Esophagus (tissue), 2 donors: ENCODE measurements at regions not wholly inside any gene's neighbourhood (a gene's known extent, or its start where the extent isn't known, plus 50 kb on each side); places are given as distances from the start of the nearest gene placed in this dataset.

ENCODE experiments used
- H3K27ac ChIP-seq, 2 donors: one replicate each; pipeline ENCODE4 v1.5.1; 2013; ENCODE audit warnings: low read depth in 2 of 2, mild to moderate bottlenecking in 2 of 2, inconsistent platforms in 1 of 2, low read length in 1 of 2, moderate library complexity in 1 of 2
- H3K27me3 ChIP-seq, 2 donors: one replicate each; pipeline ENCODE4 v1.6.1; 2013; ENCODE audit warnings: low read length in 2 of 2, control low read depth in 1 of 2, mild to moderate bottlenecking in 1 of 2; ENCODE audit not compliant: insufficient read depth in 2 of 2, control insufficient read depth in 1 of 2
- H3K36me3 ChIP-seq, 2 donors: one replicate each; pipeline ENCODE4 v1.6.1; 2013; ENCODE audit warnings: low read length in 1 of 2; ENCODE audit not compliant: control insufficient read depth in 2 of 2, insufficient read depth in 2 of 2
- H3K4me1 ChIP-seq, 2 donors: one replicate each; pipeline ENCODE4 v1.6.1; 2013; ENCODE audit warnings: low read length in 1 of 2; ENCODE audit not compliant: control insufficient read depth in 2 of 2, insufficient read depth in 2 of 2
- H3K4me3 ChIP-seq, 2 donors: one replicate each; pipeline ENCODE4 v1.5.1; 2013; ENCODE audit warnings: low read length in 2 of 2, mild to moderate bottlenecking in 2 of 2, low read depth in 1 of 2, moderate library complexity in 1 of 2
- H3K9me3 ChIP-seq, 2 donors: one replicate each; pipeline ENCODE4 v1.6.1; 2013; ENCODE audit warnings: mild to moderate bottlenecking in 2 of 2, low read depth in 1 of 2, low read length in 1 of 2, moderate library complexity in 1 of 2; ENCODE audit not compliant: control insufficient read depth in 2 of 2, insufficient read depth in 1 of 2
- WGBS, 2 donors: extraction: QIAGEN DNeasy Blood & Tissue Kit; methylation state at CpG; one replicate each; pipeline ENCODE4 v1.1.7; 2013; 5-methylcytosine and 5-hydroxymethylcytosine counted together
- donor health status: healthy with polysubstance abuse.
- donor health status: Bipolar disorder and iron deficiency.

DNA sequence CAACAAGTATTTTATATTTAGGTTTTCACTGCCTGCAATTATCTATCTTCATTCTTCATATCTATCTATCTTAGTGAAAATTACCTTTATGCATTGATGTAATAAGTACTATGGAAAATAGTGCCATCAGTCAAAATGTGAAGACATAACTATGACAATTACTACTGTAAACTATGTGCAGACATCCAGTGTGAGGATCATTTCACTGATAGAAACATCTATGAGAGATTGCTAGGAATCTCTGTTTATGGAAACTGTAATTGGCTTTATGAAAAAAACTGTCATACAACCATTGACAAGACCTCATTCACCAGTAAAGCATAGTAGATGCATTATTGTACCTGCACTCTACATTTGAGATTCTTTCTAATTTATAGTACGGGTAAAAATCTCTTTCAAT, 401.0 kb downstream of the PMP22 start:
- H3K4me3 ChIP-seq: no peak overlapping the region
- H3K4me1 ChIP-seq: no peaks in the 10 kb centered on the region
- WGBS, 2 donors: 0 to 13% methylated on average over 1 of the region's 1 CpG
- H3K27ac ChIP-seq: no peak overlapping the region
- H3K27me3 ChIP-seq: no peaks in the 10 kb centered on the region
- no peaks in the 10 kb centered on the region for H3K9me3 ChIP-seq
- no peaks in the 10 kb centered on the region for H3K36me3 ChIP-seq

DNA sequence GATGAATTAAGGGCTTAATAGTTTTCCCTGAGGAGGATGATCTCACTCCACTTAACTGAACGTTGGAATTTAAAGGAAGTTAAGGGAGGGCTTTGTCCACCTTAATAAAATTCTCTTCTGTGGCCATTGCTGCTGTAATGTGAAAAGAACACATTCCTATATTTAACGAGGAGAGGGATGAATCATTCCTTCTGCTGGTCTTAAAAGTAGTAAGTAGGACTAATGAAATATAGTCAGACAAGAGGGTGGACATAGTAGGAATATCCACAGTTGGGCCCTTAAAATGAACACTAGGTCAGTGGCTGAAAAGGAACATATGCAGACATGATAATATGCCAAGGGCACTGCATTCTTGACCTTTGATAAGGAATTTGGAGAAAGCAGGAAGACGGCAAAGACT, 405.6 kb downstream of the PMP22 start:
- Histone ChIP-seq H3K4me1 (no peaks in the 10 kb centered on the region), H3K4me3 (no peak overlapping the region), H3K9me3 (no peaks in the 10 kb centered on the region), H3K36me3 (no peaks in the 10 kb centered on the region), H3K27me3 (no peaks in the 10 kb centered on the region), H3K27ac (no peak overlapping the region)
- WGBS, 2 donors: 28 to 34% methylated on average over 3 of the region's 3 CpGs

DNA sequence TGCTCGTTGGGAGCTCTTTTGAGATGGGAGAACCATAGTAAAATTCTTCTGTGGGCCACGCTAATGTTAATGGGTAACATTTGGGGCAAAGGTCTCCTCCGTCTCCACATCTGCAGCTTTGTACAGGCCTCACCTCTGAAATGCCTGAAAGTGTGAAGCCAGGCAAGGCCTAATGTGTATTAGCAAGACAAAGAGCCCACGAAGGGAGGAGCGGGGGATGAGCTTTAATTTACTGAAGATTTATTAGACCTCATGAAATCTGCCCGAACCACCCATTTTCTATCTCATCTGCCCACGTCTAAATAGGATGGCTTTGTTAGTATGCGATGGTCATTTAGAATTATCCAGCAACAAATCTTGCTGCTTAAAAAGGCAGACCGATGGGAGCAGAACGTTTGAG, 408.9 kb downstream of the PMP22 start:
- Histone ChIP-seq H3K9me3 (no peaks in the 10 kb centered on the region), H3K27me3 (no peaks in the 10 kb centered on the region), H3K4me3 (no peak overlapping the region), H3K4me1 (no peaks in the 10 kb centered on the region), H3K36me3 (no peaks in the 10 kb centered on the region), H3K27ac (no peak overlapping the region)
- WGBS, 2 donors: 80 to 84% methylated on average over 10 of the region's 10 CpGs

DNA sequence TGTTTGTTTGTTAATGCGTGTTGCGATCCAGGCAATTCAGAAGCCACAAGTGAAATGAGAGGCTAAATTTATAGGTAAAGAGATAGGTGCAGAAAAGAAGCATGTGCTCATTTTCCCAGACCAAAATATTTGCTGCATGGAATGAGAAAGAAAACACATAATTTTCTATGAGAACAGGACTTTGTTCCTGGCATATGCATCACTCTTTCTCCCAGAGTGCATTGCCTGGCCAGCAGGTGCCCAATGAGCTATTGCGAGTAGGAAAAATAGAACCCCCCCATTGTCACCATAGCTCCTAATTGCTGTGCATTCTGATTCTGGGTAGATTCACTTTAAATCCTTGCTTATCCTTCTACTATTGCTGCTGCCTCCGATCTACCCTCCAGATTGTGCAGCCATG, 410.4 kb downstream of the PMP22 start:
- H3K9me3 ChIP-seq: no peaks in the 10 kb centered on the region
- no peaks in the 10 kb centered on the region for H3K4me1 ChIP-seq
- H3K4me3 ChIP-seq: no peak overlapping the region
- WGBS, 2 donors: 94% methylated on average over 4 of the region's 4 CpGs
- H3K27me3 ChIP-seq: no peaks in the 10 kb centered on the region
- no peak overlapping the region for H3K27ac ChIP-seq
- H3K36me3 ChIP-seq: no peaks in the 10 kb centered on the region

DNA sequence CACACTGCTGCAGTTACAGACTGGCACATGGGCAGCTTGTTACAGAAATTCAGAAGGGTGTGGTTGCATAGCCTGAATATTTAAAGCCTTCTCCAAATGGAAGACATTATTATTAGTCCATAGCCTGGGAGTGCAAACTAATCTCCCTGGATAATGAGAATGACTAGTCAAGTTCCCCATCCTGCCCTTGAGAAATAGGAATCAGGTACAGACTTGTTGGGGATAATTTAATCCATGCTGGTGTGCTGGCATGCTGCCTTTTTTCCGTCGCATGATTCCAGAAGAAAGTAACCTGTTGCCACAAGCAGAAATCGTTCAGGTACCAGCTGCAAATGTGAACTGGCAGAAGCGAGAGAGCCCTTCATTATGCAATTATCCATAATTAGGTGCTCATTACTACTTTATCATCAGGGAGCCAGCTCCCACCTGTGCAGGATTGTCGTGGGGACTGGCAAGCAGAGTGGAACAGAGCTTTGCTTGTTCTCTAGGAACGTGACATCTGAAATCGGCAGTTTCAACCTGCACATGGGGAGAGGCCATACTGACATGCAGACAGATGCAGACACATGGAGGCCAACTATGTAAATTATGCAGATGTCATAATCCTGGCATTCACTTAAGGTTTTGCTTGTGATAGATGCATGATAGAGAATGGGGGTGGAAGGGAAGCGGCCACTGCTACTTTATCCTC, 419.4 kb downstream of the PMP22 start:
- Histone ChIP-seq H3K9me3 (peaks cover 0 to 2% of the 10 kb centered on the region in 2 donors), H3K27me3 (no peaks in the 10 kb centered on the region), H3K4me3 (no peak overlapping the region), H3K27ac (peak overlapping the region; percentile 10 to 63), H3K4me1 (peaks cover 0 to 3% of the 10 kb centered on the region in 2 donors), H3K36me3 (no peaks in the 10 kb centered on the region)
- WGBS, 2 donors: 37 to 38% methylated on average over 8 of the region's 8 CpGs

DNA sequence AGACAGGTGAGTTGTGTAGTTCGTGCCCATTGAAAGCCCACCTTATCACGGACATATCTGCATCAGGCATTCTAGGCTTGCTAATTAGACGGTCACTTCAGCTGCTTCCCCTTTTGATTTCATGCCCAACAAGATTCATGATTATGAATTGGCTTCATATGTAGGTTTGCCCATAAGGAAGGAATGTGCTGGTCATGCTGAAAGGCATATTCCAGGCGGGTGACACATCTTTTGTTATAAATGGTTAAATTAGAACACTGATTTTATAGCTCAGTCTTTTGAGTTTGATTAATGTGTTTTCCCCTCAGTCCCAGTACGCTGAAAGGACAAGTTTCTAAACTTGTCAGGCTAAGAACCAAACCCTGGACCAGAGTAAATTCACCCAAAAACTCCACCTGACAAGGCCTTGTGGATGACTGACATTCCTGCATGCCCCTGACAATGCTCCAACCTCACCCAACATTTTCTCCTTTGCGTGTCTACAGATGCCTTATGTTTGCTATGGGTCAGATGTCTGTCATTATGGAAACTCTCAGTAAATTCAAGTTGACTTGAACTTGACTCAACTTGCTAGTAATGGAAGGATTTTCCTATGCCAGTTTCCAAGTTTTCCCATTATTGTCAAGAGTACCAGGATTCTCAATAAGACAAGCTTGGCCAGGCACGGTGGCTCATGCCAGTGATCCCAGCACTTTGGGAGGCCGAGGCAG, 421.9 kb downstream of the PMP22 start:
- Histone ChIP-seq H3K4me3 (no peak overlapping the region), H3K27me3 (no peaks in the 10 kb centered on the region), H3K4me1 (peaks cover 0 to 3% of the 10 kb centered on the region in 2 donors), H3K36me3 (no peaks in the 10 kb centered on the region), H3K9me3 (no peaks in the 10 kb centered on the region), H3K27ac (no peak overlapping the region)
- 58 to 75% methylated on average over 8 of the region's 8 CpGs for WGBS, 2 donors

DNA sequence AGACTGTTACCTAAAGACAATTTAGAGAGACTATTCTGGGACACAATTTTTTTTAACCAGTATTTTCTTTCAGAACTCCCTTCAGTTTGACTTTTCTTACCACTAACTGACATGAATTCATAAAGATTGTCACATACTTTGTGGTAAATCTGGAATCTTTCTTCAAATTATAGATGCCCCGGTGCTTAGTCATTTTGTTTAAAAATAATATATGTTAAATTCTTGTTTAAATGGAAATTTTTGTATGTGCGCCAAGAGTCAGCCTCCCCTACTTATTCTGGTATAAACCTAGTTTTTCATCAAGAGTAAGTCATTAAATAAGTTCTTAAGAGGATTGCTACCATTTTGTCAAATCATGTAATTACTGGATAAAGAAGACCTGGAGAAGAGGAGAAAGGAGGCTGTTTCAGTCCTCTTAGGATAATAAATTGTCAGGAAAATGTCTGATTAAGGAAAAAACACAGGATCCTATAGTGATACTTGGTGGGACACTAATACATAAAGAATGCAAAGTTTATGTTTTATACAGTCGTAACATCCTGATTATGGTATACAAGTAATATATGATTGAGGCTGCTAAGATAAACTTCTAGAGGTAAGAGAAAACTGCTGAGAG, 424.4 kb downstream of the PMP22 start:
- peaks cover 0 to 3% of the 10 kb centered on the region in 2 donors for H3K4me1 ChIP-seq
- H3K27ac ChIP-seq: no peak overlapping the region
- no peaks in the 10 kb centered on the region for H3K36me3 ChIP-seq
- 69 to 80% methylated on average over 3 of the region's 3 CpGs for WGBS, 2 donors
- H3K27me3 ChIP-seq: no peaks in the 10 kb centered on the region
- no peak overlapping the region for H3K4me3 ChIP-seq
- no peaks in the 10 kb centered on the region for H3K9me3 ChIP-seq

DNA sequence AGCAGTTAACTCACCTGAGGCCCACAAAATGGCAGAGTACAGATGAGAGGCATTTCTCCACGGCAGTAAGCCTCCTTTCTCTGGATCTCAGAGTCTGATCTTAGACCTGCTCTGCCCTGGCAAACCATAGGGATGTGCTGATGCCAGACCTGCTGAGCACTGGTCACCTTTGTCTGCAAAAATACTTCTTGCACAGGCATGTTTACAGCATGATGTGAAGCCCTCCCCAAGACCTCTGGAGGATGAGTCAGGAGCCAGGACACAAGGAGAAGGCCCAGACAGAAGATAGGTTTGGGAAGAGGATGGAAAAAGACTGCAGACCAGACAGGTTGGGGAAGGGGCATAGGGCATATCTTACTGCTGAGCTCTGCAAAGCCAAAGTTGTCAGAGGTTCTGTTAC, 426.6 kb downstream of the PMP22 start:
- Histone ChIP-seq H3K27ac (no peak overlapping the region), H3K4me3 (no peak overlapping the region), H3K36me3 (no peaks in the 10 kb centered on the region), H3K9me3 (no peaks in the 10 kb centered on the region), H3K27me3 (no peaks in the 10 kb centered on the region), H3K4me1 (peaks cover 0 to 2% of the 10 kb centered on the region in 2 donors)
- WGBS, 2 donors: 31 to 50% methylated on average over 1 of the region's 1 CpG

DNA sequence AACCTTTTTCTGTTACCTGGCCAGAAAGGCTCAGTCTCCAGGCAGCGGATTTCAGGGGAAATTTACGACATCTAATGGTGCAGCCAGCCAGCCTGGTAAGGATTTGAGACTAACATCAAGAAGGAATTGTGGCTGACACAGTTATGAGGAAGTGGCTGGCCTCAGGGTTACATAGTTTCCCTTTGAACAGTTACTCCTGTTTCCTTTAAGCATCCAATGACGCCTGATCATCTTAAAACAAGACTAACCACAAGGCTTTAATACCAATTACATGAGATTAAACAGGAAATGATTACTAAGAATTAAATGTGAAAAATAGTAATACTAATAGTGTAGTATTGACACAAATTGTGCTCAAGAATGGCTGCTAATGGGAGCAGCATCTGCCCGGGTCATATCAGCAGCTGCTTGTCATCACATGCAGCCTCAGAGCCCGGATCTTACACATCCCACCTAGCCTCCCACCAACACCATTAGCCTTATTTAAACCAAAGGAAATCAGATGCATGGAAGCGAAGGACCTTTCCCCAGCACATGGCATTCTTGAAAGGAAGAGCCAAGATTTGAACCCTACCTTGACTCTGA, 431.8 kb downstream of the PMP22 start:
- Histone ChIP-seq H3K4me3 (no peak overlapping the region), H3K4me1 (no peaks in the 10 kb centered on the region), H3K9me3 (no peaks in the 10 kb centered on the region), H3K27ac (no peak overlapping the region), H3K27me3 (no peaks in the 10 kb centered on the region), H3K36me3 (no peaks in the 10 kb centered on the region)
- WGBS, 2 donors: 47 to 59% methylated on average over 6 of the region's 6 CpGs
